Neural progenitor cell (in vitro differentiated cells): ENCODE measurements at regions not wholly inside any gene's neighbourhood (a gene's known extent, or its start where the extent isn't known, plus 50 kb on each side); places are given as distances from the start of the nearest gene placed in this dataset.

ENCODE experiments used
- CTCF ChIP-seq: fragments of 200-600 bp; sonication (generic); IDR thresholded peaks from 2 replicates; pipeline ENCODE4 v1.5.1; 2017; ENCODE audit warnings: antibody characterized with exemption, mild to moderate bottlenecking
- EZH2 ChIP-seq: fragments of 200-600 bp; sonication (generic); IDR thresholded peaks from 2 replicates; pipeline ENCODE4 v1.6.1; 2017; ENCODE audit warnings: antibody characterized with exemption, mild to moderate bottlenecking, moderate library complexity
- EZH2phosphoT487 ChIP-seq: fragments of 200-600 bp; sonication (generic); IDR thresholded peaks from 2 replicates; pipeline ENCODE4 v1.6.1; 2017; ENCODE audit warnings: antibody characterized with exemption

GRCh38 chr3:147267434-147267833, 138.9 kb downstream of the ZIC4 start:
- TF ChIP-seq CTCF, result no peak
- TF ChIP-seq EZH2, result no peak
- no peak for TF ChIP-seq EZH2phosphoT487
